ENCODE measurements at regions not wholly inside any gene's neighbourhood (a gene's known extent, or its start where the extent isn't known, plus 50 kb on each side); places are given as distances from the start of the nearest gene placed in this dataset.

- no peak for DNase-seq (ENCODE audit: low read depth)
These were observed 54.2 kb upstream of the SPRY4 start for GRCh38 chr5:142378737-142379634.

- DNase-seq (ENCODE audit: low read depth) = no peak
These were observed 51.2 kb upstream of the SPRY4 start for GRCh38 chr5:142375944-142376411.

Data from EH (cell line).